SK-N-MC (cell line): ENCODE measurements at regions not wholly inside any gene's neighbourhood (a gene's known extent, or its start where the extent isn't known, plus 50 kb on each side); places are given as distances from the start of the nearest gene placed in this dataset.
"Not testable (repeated sequence)": the region's sequence is repeated elsewhere in the genome, so short reads cannot be mapped to it uniquely, and the experiment has no call there.

Experiments used
- DNase-seq: peaks from one replicate; pipeline ENCODE4 v3.0.0-alpha.2; 2011; ENCODE audit warnings: low read depth, low spot score
- H3K27ac ChIP-seq: fragments of 200-600 bp; sonication (generic); 2 replicates; pipeline ENCODE4 v1.5.1; 2016; ENCODE audit warnings: mixed run types
- H3K36me3 ChIP-seq: fragments of 200-600 bp; sonication (generic); 2 replicates; pipeline ENCODE4 v1.6.1; 2017; ENCODE audit warnings: antibody characterized with exemption, low read length, mixed read lengths; ENCODE audit not compliant: insufficient read depth
- H3K4me3 ChIP-seq: fragments of 200-600 bp; sonication (generic); 2 replicates; pipeline ENCODE4 v1.5.1; 2016
- H3K9ac ChIP-seq: fragments of 200-600 bp; sonication (generic); 2 replicates; pipeline ENCODE4 v1.8.0; 2017; ENCODE audit warnings: mixed run types, mixed read lengths; ENCODE audit not compliant: insufficient read length
- H3K9me3 ChIP-seq: fragments of 200-600 bp; sonication (generic); 2 replicates; pipeline ENCODE4 v1.6.1; 2017; ENCODE audit warnings: low read depth, mild to moderate bottlenecking, antibody characterized with exemption, low read length, moderate library complexity, mixed read lengths
- EZH2 ChIP-seq: fragments of 200-600 bp; sonication (generic); IDR thresholded peaks from one replicate; pipeline ENCODE4 v1.6.1; 2017; ENCODE audit warnings: antibody characterized with exemption
- FOXP2 ChIP-seq: optimal IDR thresholded peaks from 2 replicates; pipeline ENCODE3; 2011; ENCODE audit warnings: mild to moderate bottlenecking, moderate library complexity; ENCODE audit not compliant: insufficient read depth; ENCODE audit errors: extremely low read length, control extremely low read depth
- POLR2AphosphoS5 ChIP-seq: IDR thresholded peaks from 2 replicates; pipeline ENCODE4 v1.6.1; 2012; ENCODE audit warnings: mild to moderate bottlenecking, low read depth, low read length, borderline replicate concordance

- DNase-seq, result no peak
- H3K27ac ChIP-seq, result no peak overlapping the region
These were observed 60.0 kb upstream of the KIF13A start for GRCh38 chr6:18047406-18047805.

DNA sequence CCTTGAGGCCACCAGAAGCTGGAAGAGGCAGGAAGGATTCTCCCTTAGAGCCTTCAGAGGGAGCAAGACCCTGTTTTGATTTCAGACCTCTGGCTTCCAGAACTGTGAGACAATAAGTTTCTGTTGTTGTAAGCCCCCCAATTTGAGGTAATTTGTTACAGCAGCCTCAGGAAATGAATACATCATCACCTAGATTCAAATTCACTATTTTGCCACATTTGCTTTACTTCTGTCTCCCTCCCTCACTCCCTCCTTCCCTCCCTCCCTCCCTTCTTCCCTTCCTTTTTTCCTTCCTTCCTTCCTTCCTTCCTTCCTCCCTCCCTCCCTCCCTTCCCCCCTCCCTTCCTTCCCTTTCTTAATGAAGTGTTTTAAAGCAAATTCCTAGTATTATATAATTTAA is 58.1 kb upstream of the KIF13A start:
- no peak for TF ChIP-seq POLR2AphosphoS5
- no peak for TF ChIP-seq FOXP2
- TF ChIP-seq EZH2, result no peak
- no peak overlapping the region for H3K9ac ChIP-seq
- no peak overlapping the region for H3K4me3 ChIP-seq
- peak overlapping the region; percentile 62; the same call in 1 of the 2 replicates for H3K27ac ChIP-seq
- DNase-seq, result no peak
- H3K36me3 ChIP-seq, result no peaks in the 10 kb centered on the region
- no peaks in the 10 kb centered on the region for H3K9me3 ChIP-seq

More at GRCh38 chr6:18047406-18047805, 60.0 kb upstream of the KIF13A start:
- Histone ChIP-seq H3K36me3 (no peaks in the 10 kb centered on the region), H3K4me3 (no peak overlapping the region), H3K9ac (no peak overlapping the region), H3K9me3 (no peaks in the 10 kb centered on the region)
- TF ChIP-seq POLR2AphosphoS5, result no peak
- TF ChIP-seq FOXP2, result no peak
- TF ChIP-seq EZH2, result no peak

DNA sequence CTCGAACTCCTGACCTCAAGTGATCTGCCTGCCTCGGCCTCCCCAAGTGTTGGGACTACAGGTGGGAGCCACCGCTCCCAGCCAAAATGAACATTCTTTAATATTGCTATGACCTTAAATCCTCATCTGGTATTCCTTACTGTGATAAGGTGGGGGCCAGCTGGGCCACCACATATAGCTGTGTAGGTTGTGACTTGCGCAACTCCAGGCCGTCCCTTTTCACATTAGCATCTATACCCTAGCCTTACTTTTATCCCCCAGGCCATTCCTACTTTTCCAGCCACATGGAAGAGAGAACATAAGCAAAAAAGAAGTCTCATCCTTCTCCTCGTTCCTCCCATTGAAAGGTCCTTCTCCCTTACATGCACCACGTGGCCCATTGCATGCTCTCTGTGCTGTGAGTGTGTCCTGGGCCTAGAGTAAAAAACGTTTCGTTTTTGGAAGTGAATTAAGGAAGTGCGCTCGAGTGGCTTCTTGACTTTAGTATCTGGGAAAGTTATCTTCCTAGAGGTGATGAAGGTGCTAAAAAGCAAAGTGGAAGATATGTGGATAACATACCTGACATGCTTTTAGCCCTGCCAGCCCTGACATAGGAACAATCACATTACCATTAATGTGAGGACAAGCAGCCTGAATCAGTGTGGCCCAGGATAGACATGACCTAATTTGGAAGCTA is 56.8 kb upstream of the KIF13A start:
- peak overlapping the region; percentile 62 for H3K27ac ChIP-seq

GRCh38 chr6:18042536-18043145 is 55.2 kb upstream of the KIF13A start:
- Histone ChIP-seq H3K9ac (no peak overlapping the region), H3K9me3 (no peaks in the 10 kb centered on the region; the same call in 1 of the 2 replicates), H3K36me3 (no peaks in the 10 kb centered on the region), H3K27ac (no peak overlapping the region), H3K4me3 (no peak overlapping the region)
- DNase-seq, result no peak
- TF ChIP-seq FOXP2 (no peak), EZH2 (no peak), POLR2AphosphoS5 (no peak)

More for the DNA sequence above, 56.8 kb upstream of the KIF13A start:
- Histone ChIP-seq H3K4me3 (no peak overlapping the region), H3K9ac (no peak overlapping the region), H3K36me3 (no peaks in the 10 kb centered on the region), H3K9me3 (no peaks in the 10 kb centered on the region; the same call in 1 of the 2 replicates)
- DNase-seq, result no peak
- no peak for TF ChIP-seq FOXP2

GRCh38 chr6:18039481-18039880 is 52.0 kb upstream of the KIF13A start:
- no peak overlapping the region for H3K27ac ChIP-seq
- H3K4me3 ChIP-seq, result no peak overlapping the region
- H3K9me3 ChIP-seq, result no peaks in the 10 kb centered on the region; the same call in 1 of the 2 replicates
- H3K36me3 ChIP-seq, result no peaks in the 10 kb centered on the region
- no peak overlapping the region for H3K9ac ChIP-seq
- no peak for TF ChIP-seq FOXP2
- TF ChIP-seq POLR2AphosphoS5, result no peak
- TF ChIP-seq EZH2, result no peak
- DNase-seq, result no peak

DNA sequence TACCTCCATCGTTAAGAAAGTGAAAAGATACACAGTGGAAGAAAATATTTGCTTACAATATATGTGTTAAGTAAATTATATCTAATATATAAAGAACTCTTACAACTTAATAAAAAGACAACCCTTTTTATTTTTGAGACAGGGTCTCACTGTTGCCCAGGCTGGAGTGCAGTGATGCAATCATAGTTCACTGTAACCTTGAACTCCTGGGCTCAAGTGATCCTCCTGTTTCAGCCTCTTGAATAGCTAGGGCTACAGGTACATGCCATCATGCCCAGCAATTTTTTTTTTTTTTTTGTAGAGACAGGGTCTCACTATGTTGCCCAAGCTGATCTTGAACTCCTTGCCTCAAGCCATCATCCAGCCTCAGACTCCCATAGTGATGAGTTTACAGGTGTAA is 50.8 kb upstream of the KIF13A start:
- not testable (repeated sequence) for H3K36me3 ChIP-seq, H3K4me3 ChIP-seq, DNase-seq, H3K9me3 ChIP-seq, H3K9ac ChIP-seq, H3K27ac ChIP-seq
